ENCODE measurements at regions not wholly inside any gene's neighbourhood (a gene's known extent, or its start where the extent isn't known, plus 50 kb on each side); places are given as distances from the start of the nearest gene placed in this dataset.
"Not testable (repeated sequence)": the region's sequence is repeated elsewhere in the genome, so short reads cannot be mapped to it uniquely, and the experiment has no call there.

DNA sequence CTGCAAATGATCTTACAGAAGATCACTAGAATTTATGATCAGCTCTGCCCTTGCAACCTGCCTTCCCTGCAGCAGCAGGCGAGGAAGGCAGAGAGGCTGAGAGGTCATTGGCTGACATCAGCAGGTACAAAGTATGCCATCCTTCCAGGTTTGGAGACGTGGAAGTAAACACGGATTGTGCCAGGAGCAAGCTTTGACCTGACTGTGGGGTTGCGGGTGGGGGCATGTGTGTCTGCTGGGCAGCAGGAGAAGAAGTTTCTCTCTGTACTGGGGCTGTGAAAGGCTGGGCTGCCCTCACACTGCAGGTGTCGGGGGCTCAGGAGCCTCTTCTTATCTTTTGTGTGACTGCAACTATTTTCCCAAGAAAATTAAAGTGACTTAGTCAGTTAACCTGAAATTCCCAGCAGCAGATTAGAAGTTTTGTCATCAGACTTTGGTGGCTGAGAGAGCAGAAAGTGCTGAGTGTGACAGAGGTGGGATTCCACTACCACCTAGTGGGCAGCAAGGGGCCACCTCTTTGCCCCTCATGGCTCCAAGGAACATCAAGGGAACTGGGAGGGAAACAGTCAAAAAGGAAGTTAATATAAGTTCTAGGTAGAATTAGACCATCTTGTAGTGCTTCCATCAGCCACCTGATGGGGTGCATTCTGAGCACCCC lies 565.9 kb downstream of the ETS1 start:
- FAIRE-seq = no peak

- FAIRE-seq = no peak
These were observed 568.7 kb downstream of the ETS1 start for GRCh38 chr11:128018692-128019091.

- FAIRE-seq = no peak
These were observed 581.8 kb downstream of the ETS1 start for GRCh38 chr11:128005562-128005961.

DNA sequence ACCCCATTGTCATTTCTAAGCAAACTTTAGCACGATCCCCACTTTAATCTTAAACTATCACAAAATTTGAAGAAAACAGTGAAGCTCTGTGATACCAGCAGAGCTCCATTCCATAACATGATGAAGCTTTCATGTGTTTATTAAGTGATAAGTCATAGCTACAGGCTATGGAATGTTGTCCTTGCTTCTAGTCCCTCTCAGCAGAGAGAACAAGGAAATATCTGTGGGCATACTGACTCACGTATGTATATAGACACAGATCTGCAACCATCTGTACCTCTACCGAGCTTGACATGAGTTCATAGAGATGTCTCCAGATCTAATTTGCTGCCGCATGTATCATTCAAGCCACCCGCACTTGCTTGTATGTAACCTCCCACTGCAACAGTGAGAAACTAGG lies 588.9 kb downstream of the ETS1 start:
- FAIRE-seq = no peak

DNA sequence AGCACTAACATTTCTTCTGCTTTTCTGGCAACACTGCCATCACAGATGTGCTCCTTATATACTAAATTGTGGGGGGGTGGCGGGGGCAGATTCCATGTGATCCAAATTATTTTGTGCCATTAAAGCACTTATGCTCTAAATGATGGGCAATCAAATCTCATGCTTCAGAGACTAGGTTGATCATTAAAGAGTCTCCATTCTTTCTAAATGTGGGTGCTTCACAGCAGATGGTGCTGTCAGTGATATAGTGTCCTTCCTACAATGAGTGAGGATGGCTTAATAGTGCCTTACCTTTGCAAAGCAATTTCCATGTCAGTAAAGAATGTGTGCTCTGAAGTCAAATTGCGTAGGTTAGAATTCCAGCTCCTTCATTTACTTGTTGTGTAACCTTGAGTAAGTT lies 589.8 kb downstream of the ETS1 start:
- no peak for FAIRE-seq

GRCh38 chr11:127996825-127997224 lies 590.5 kb downstream of the ETS1 start:
- no peak for FAIRE-seq

- FAIRE-seq = no peak
These were observed 591.4 kb downstream of the ETS1 start for GRCh38 chr11:127995921-127996320.

- no peak for FAIRE-seq
These were observed 592.6 kb downstream of the ETS1 start for GRCh38 chr11:127994736-127995135.

DNA sequence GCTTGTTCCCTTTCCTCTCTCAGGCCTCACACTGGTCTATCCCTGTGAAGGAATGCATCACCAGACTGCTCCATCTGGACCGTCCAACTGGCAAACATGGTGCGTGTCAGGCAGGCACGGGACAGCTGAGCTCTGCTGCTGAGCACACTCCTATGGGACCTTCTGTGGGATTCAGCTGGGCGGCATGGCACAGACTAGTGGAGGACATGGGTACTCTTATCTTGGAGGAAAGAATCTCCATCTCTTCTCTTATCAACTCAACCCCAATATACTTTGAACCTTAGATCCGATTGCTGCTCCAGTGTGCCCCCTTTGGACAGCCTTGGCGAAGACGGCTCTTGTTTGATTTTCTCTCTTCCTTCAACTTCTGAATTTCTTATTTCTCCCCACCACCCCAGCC lies 593.6 kb downstream of the ETS1 start:
- FAIRE-seq = no peak

DNA sequence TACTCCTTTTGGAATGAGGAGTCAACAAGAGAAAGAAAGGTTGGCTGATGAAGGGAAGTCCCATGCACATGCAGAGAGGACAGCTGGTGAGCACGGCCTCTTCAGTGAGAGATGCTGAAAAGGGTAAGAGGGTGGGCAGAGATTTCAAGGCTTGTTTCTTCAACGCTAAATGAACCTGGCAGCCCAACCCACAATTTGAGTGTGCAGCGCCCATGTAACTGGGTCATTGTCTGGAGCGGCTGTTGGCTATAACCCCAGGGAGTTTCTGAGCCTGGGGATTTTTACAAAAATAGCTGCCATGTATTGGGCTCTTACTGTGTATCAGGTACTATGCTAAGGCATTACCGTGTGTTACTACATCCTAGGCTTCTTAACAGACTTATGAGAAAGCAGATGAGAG lies 594.1 kb downstream of the ETS1 start:
- no peak for FAIRE-seq

- no peak for FAIRE-seq
These were observed 601.3 kb downstream of the ETS1 start for GRCh38 chr11:127986073-127986472.

- FAIRE-seq = no peak
These were observed 614.5 kb downstream of the ETS1 start for GRCh38 chr11:127972816-127973215.

GRCh38 chr11:127971448-127971847 lies 615.9 kb downstream of the ETS1 start:
- FAIRE-seq = no peak

DNA sequence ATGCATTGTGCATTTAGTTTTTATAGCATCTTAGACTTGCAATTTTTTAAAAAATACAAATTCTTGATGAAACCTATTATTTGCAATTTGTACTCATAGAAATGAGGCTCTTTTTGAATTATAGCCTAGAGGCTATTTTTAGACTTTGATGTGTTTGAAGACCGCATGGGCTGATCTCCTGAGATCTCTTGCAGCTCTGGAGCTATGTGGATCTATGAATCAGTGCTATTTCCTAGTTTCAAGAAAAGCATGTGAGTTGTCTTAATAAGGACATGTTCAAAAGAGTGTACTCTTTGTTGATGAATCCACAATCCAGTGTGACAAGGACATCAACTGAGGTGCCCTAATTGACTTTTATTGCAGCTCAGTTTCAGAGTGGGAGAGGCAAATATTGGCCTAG lies 620.5 kb downstream of the ETS1 start:
- FAIRE-seq = no peak

GRCh38 chr11:127965939-127966668 lies 621.3 kb downstream of the ETS1 start:
- no peak for FAIRE-seq

- no peak for FAIRE-seq
These were observed 624.9 kb downstream of the ETS1 start for GRCh38 chr11:127962416-127962815.

- no peak for FAIRE-seq
These were observed 637.2 kb downstream of the ETS1 start for GRCh38 chr11:127950162-127950561.

DNA sequence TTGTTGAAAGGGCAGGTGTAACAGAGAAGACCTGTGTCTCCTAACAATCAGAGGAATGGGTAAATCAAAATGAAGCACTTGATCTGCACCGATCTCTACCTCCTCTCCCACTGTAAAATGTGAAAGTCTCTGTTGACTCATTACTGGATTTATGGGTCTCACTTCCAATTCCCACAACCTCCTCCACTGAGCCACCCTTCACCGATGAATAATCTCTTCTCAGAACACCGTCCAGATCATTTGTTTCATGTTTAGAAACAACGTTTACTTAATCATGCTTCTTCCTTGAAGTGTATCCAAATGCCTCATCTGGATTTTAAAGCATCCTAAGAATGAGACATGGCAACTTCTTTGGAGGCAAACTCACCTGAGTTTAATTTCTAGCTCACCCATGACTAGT lies 643.6 kb downstream of the ETS1 start:
- no peak for FAIRE-seq

DNA sequence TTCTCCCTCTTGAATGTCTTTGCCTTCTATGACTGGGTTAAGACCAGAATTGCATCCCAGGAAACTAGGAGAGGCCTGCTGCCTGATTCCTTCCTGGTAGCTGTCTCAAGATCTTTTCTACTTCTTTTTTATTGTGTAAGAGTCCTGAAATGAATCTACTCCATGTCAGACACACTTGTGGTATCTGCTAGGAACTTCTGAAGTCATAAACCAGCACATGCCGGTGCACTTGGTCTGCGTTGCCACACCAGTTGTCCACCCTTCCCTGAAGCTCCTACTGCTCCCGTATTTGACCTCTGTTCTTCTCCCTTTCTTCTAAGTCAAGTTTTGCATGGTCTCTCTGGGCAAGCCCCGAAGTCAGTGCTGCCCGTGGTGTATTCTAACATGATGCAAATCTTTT lies 644.2 kb downstream of the ETS1 start:
- FAIRE-seq = no peak

DNA sequence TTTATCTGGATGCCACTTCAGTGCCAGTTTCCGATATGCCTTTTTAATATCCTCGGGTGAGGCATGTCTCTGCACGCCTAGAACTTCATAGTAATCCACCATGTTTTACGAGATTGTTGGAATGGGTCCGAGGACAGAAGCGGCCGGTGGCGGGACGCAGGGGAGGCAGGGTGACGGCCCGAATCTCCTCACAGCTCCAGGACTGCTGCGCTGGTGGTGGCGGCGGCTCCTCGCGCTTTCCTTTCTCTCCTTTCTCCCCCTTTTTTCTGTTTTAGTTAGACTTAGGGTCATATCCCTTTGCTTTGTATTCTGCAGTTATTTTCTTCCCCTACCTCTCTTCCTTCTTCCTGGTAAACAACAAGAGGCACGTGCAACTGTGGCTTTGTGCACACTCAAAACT lies 645.8 kb downstream of the ETS1 start:
- not testable (repeated sequence) for FAIRE-seq

DNA sequence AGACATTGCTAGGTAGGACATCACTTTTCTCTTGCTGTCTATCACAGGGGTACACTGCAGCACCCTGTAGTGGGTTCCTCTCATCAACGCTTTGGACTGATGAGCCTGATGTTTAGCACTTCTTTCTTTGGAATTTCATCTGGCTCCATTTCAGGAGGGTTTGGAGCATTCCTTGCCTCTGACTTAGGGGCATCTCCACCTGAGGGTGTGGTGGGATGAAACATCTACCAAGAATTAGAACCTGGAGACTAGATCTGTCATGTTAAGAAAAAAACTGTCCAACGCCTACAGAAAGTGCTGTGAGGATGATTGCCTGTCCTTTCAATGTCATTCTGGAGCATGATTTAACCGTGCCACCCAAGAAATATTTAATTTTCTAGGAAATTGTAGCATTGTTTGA lies 648.4 kb downstream of the ETS1 start:
- FAIRE-seq = no peak

DNA sequence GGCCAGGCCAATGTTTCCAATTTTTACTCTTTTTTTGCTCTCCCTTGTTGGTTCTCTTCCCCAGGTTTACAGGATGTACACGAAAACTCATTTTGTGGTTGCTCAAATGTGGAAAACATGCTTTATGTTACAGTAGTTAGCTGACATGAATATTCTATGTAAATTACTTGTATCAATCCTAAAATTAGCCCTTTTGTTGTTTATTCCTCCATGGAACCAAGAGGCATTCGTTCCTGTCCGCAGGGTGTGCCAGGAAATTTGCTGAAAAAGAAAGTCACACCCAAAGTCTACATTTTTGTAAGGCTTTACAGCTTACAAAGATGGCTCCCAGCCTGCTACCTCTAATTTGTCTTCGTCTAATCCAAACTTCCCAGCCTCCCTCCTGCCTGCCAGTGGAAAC lies 652.3 kb downstream of the ETS1 start:
- no peak for FAIRE-seq

DNA sequence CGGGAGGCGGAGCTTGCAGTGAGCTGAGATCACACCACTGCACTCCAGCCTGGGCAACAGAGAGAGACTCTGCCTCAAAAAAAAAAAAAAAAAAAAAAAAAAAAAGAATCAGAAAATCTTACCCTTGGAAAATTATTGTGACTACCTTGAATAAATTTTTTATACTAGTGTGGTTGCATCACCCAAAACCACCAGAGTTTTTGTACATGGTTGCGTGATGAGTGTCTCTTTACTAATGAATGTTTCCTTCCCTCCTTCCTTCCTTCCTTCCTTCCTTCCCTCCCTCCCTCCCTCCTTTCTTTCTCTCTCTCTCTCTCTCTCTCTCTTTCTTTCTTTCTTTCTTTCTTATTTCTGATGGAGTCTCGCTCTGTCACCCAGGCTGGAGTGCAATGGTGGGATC lies 653.4 kb downstream of the ETS1 start:
- FAIRE-seq = not testable (repeated sequence)

DNA sequence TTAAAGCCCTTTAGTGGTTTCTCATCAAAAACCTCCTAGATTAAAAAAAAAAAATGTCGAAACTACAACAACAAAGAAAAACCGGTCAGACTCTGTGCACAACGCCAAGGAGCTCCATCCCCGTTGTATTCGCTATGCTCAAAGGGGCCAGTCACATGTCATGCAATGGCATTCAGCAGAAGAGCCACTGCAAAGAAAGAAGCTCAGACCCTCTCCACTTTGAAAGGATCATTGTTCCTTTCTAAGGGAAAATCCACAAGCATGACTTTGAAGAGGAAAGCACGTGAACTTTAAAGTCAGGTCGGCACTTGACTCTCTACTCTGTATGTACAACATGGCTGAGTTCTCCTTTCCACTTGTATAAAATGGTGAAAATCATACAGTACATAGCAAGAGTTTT lies 655.6 kb downstream of the ETS1 start:
- no peak for FAIRE-seq

- no peak for FAIRE-seq
These were observed 660.6 kb downstream of the ETS1 start for GRCh38 chr11:127926721-127927120.
